Fibroblast of lung (primary cell): ENCODE measurements at regions not wholly inside any gene's neighbourhood (a gene's known extent, or its start where the extent isn't known, plus 50 kb on each side); places are given as distances from the start of the nearest gene placed in this dataset.
A peak's percentile ranks its signal among the peaks of the same experiment; 100 is the strongest.

Source experiments
- DNase-seq, 2 donors: peaks; one replicate each; pipeline versions ENCODE4 v3.0.0 to v3.0.0-alpha.2; 2010; ENCODE audit warnings: low read depth in 2 of 2
- H2AFZ ChIP-seq: 2 replicates; pipeline ENCODE4 v1.5.1; 2012; ENCODE audit warnings: low read length, control low read depth, inconsistent platforms
- H3K27ac ChIP-seq: 2 replicates; pipeline ENCODE4 v1.5.1; 2011; ENCODE audit warnings: low read length, control low read depth; ENCODE audit not compliant: insufficient read depth
- H3K27me3 ChIP-seq: 2 replicates; pipeline ENCODE4 v1.5.1; 2011; ENCODE audit warnings: mild to moderate bottlenecking, low read length; ENCODE audit not compliant: control insufficient read depth, insufficient read depth
- H3K36me3 ChIP-seq: 2 replicates; pipeline ENCODE4 v1.5.1; 2011; ENCODE audit warnings: low read length; ENCODE audit not compliant: control insufficient read depth, insufficient read depth
- H3K4me1 ChIP-seq: 2 replicates; pipeline ENCODE4 v1.5.1; 2011; ENCODE audit warnings: low read length; ENCODE audit not compliant: control insufficient read depth, insufficient read depth; ENCODE audit errors: extremely low read depth
- H3K4me2 ChIP-seq: 2 replicates; pipeline ENCODE4 v1.5.1; 2011; ENCODE audit warnings: low read length, control low read depth; ENCODE audit not compliant: insufficient read depth; ENCODE audit errors: extremely low read depth
- H3K4me3 ChIP-seq, 4 experiments: fragments of 200-600 bp in 1 of 4; sonication (generic) in 1 of 4; replicated peaks in 1 of 4; 2 replicates each; pipeline ENCODE4 v1.5.1; 2011 to 2016; ENCODE audit warnings: low read length in 4 of 4, low read depth in 3 of 4, mild to moderate bottlenecking in 3 of 4, control low read depth in 2 of 4, inconsistent platforms in 1 of 4, mixed read lengths in 1 of 4; ENCODE audit not compliant: insufficient read depth in 1 of 4; ENCODE audit errors: control extremely low read depth in 1 of 4
- H3K79me2 ChIP-seq: 2 replicates; pipeline ENCODE4 v1.5.1; 2012; ENCODE audit warnings: mild to moderate bottlenecking, low read length, inconsistent platforms; ENCODE audit not compliant: control insufficient read depth, insufficient read depth
- H3K9ac ChIP-seq: 2 replicates; pipeline ENCODE4 v1.5.1; 2011; ENCODE audit warnings: mild to moderate bottlenecking, low read length, control low read depth; ENCODE audit not compliant: insufficient read depth
- H3K9me3 ChIP-seq: 2 replicates; pipeline ENCODE4 v1.5.1; 2012; ENCODE audit warnings: low read depth, low read length; ENCODE audit not compliant: control insufficient read depth, insufficient read depth
- H4K20me1 ChIP-seq: 2 replicates; pipeline ENCODE4 v1.5.1; 2011; ENCODE audit warnings: low read length; ENCODE audit not compliant: control insufficient read depth, insufficient read depth; ENCODE audit errors: extremely low read depth
- EZH2 ChIP-seq: IDR thresholded peaks from 2 replicates; pipeline ENCODE4 v1.5.1; 2012; ENCODE audit warnings: low read length, control low read depth, mild to moderate bottlenecking; ENCODE audit errors: missing control alignments
- TF ChIP-seq, protein P1 (sequence below), 2 donors: IDR thresholded peaks in 1 of 2; conservative IDR thresholded peaks in 1 of 2; 1 replicate in 1 of 2; 2 replicates in 1 of 2; pipeline ENCODE4 v1.5.1; 2011 to 2012; ENCODE audit warnings: low read length in 2 of 2, control low read depth in 1 of 2, inconsistent platforms in 1 of 2, low read depth in 1 of 2, mild to moderate bottlenecking in 1 of 2

DNA sequence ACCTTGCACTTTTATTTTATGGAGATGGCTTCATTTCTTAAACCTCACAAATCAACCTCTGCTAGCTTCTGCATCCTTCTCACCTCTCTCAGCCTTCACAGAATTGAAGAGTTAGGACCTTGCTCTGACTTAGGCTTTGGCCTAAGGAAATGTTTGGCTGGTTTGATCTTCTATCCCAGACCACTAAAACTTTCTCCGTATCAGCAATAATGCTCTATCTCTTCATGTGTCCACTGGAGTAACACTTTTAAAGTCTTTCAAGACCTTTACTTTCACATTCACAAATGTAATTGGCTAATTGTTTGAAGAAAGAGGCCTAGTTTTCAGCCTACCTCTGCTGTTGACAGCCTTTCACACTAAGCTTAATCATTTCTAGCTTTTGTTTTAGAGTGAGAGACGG is 212.9 kb downstream of the TTLL2 start:
- TF ChIP-seq EZH2 = no peak
- TF ChIP-seq, protein P1, sequence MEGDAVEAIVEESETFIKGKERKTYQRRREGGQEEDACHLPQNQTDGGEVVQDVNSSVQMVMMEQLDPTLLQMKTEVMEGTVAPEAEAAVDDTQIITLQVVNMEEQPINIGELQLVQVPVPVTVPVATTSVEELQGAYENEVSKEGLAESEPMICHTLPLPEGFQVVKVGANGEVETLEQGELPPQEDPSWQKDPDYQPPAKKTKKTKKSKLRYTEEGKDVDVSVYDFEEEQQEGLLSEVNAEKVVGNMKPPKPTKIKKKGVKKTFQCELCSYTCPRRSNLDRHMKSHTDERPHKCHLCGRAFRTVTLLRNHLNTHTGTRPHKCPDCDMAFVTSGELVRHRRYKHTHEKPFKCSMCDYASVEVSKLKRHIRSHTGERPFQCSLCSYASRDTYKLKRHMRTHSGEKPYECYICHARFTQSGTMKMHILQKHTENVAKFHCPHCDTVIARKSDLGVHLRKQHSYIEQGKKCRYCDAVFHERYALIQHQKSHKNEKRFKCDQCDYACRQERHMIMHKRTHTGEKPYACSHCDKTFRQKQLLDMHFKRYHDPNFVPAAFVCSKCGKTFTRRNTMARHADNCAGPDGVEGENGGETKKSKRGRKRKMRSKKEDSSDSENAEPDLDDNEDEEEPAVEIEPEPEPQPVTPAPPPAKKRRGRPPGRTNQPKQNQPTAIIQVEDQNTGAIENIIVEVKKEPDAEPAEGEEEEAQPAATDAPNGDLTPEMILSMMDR (conservative IDR thresholded peaks at IDR 0.05 in 1 of 2, IDR thresholded peaks at IDR 0.05 in 1 of 2; ENCODE audit: low read depth in 1 of 2, low read length in 2 of 2) = no peak

DNA sequence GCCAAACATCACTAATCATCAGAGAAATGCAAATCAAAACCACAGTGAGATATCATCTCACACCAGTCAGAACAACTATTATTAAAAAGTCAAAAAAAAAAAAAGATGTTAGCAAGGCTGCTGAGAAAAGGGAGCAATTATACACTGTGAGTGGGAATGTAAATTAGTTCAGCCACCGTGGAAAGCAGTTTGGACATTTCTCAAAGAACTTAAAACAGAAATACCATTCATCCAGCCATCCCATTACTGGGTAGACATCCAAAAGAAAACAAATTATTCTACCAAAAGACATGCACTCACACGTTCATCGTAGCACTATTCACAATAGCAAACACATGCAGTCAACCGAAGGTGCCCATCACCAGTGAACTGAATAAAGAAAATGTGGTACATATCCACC is 213.9 kb downstream of the TTLL2 start:
- H3K27me3 ChIP-seq = no peaks in the 10 kb centered on the region
- no peaks in the 10 kb centered on the region for H4K20me1 ChIP-seq
- H3K36me3 ChIP-seq = no peaks in the 10 kb centered on the region
- H3K4me2 ChIP-seq = no peak overlapping the region
- peak in 1 of 2 donors; percentile 20 for DNase-seq
- no peak overlapping the region for H3K9ac ChIP-seq
- H3K4me1 ChIP-seq = no peaks in the 10 kb centered on the region
- TF ChIP-seq, protein P1 (conservative IDR thresholded peaks at IDR 0.05 in 1 of 2, IDR thresholded peaks at IDR 0.05 in 1 of 2; ENCODE audit: low read depth in 1 of 2, low read length in 2 of 2) = no peak
- no peak for TF ChIP-seq EZH2
- H2AFZ ChIP-seq = no peak overlapping the region
- H3K4me3 ChIP-seq = no peak overlapping the region
- no peaks in the 10 kb centered on the region for H3K9me3 ChIP-seq
- H3K27ac ChIP-seq = no peak overlapping the region
- no peaks in the 10 kb centered on the region for H3K79me2 ChIP-seq

More for the DNA sequence above, 212.9 kb downstream of the TTLL2 start:
- Histone ChIP-seq H3K4me2 (no peak overlapping the region), H3K36me3 (no peaks in the 10 kb centered on the region), H2AFZ (no peak overlapping the region), H3K27me3 (no peaks in the 10 kb centered on the region), H3K79me2 (no peaks in the 10 kb centered on the region), H3K9me3 (no peaks in the 10 kb centered on the region), H3K27ac (no peak overlapping the region), H3K4me1 (no peaks in the 10 kb centered on the region), H3K9ac (no peak overlapping the region), H4K20me1 (no peaks in the 10 kb centered on the region), H3K4me3 (no peak overlapping the region)
- no peak for DNase-seq

DNA sequence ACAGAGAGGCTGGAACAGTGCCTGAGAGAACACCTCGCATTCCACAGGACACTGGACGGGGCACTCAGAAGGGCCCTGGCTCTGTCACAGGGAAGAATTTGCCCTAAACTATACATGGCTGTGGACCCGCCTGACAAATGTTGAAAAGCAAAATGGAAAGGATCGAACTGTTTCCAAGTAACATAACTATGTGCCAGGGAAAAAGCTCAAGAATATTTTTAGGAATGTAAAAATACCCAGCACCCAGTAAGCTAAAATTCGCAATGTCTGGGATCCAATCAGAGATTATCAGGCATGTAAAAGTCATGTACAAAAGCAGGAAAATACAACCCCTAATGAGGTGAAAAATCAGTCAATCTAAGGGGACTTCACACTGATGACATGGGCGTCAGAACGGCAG is 215.9 kb downstream of the TTLL2 start:
- no peak for DNase-seq
- H3K9ac ChIP-seq = no peak overlapping the region
- no peak for TF ChIP-seq EZH2
- TF ChIP-seq, protein P1 (conservative IDR thresholded peaks at IDR 0.05 in 1 of 2, IDR thresholded peaks at IDR 0.05 in 1 of 2; ENCODE audit: low read depth in 1 of 2, low read length in 2 of 2) = no peak
- no peaks in the 10 kb centered on the region for H3K36me3 ChIP-seq
- H4K20me1 ChIP-seq = no peaks in the 10 kb centered on the region
- no peak overlapping the region for H3K4me2 ChIP-seq
- H3K9me3 ChIP-seq = no peaks in the 10 kb centered on the region
- no peaks in the 10 kb centered on the region for H3K79me2 ChIP-seq
- no peak overlapping the region for H3K27ac ChIP-seq
- no peak overlapping the region for H3K4me3 ChIP-seq
- H2AFZ ChIP-seq = no peak overlapping the region
- no peaks in the 10 kb centered on the region for H3K27me3 ChIP-seq
- H3K4me1 ChIP-seq = no peaks in the 10 kb centered on the region
